Kidney epithelial cell (primary cell): ENCODE measurements at regions not wholly inside any gene's neighbourhood (a gene's known extent, or its start where the extent isn't known, plus 50 kb on each side); places are given as distances from the start of the nearest gene placed in this dataset.
"Not testable (repeated sequence)": the region's sequence is repeated elsewhere in the genome, so short reads cannot be mapped to it uniquely, and the experiment has no call there.

Source experiments
- DNase-seq: peaks from one replicate; pipeline ENCODE4 v3.0.0-alpha.2; 2010; ENCODE audit warnings: low read depth
- H3K27me3 ChIP-seq: 2 replicates; pipeline ENCODE4 v1.6.0; 2011; ENCODE audit warnings: low read length; ENCODE audit not compliant: control insufficient read depth, insufficient read depth
- H3K36me3 ChIP-seq: 2 replicates; pipeline ENCODE4 v1.5.1; 2011; ENCODE audit warnings: low read length; ENCODE audit not compliant: control insufficient read depth, insufficient read depth
- H3K4me3 ChIP-seq: 2 replicates; pipeline ENCODE4 v1.5.1; 2011; ENCODE audit warnings: low read depth, mild to moderate bottlenecking, control low read depth, low read length
- CTCF ChIP-seq: IDR thresholded peaks from 2 replicates; pipeline ENCODE4 v1.5.1; 2011; ENCODE audit warnings: mild to moderate bottlenecking, moderate library complexity, low read length, control low read depth, inconsistent platforms; ENCODE audit not compliant: insufficient read depth, poor library complexity, severe bottlenecking

- DNase-seq: no peak
- H3K36me3 ChIP-seq: no peaks in the 10 kb centered on the region
- no peak overlapping the region for H3K4me3 ChIP-seq
- no peaks in the 10 kb centered on the region for H3K27me3 ChIP-seq
- TF ChIP-seq CTCF: no peak
Measured at GRCh38 chr6:146984251-146984924, 219.8 kb upstream of the STXBP5 start.

GRCh38 chr6:146985111-146985510, 219.1 kb upstream of the STXBP5 start:
- DNase-seq: no peak
- Histone ChIP-seq H3K36me3 (no peaks in the 10 kb centered on the region), H3K27me3 (no peaks in the 10 kb centered on the region), H3K4me3 (no peak overlapping the region)
- no peak for TF ChIP-seq CTCF

- no peak for TF ChIP-seq CTCF
- Histone ChIP-seq H3K27me3 (no peaks in the 10 kb centered on the region), H3K4me3 (no peak overlapping the region), H3K36me3 (no peaks in the 10 kb centered on the region)
- DNase-seq: no peak
Measured at GRCh38 chr6:146985966-146986365, 218.3 kb upstream of the STXBP5 start.

GRCh38 chr6:146987938-146988337, 216.3 kb upstream of the STXBP5 start:
- DNase-seq, H3K36me3 ChIP-seq: not testable (repeated sequence)

GRCh38 chr6:146989860-146990259, 214.4 kb upstream of the STXBP5 start:
- no peak for TF ChIP-seq CTCF

More at GRCh38 chr6:146987938-146988337, 216.3 kb upstream of the STXBP5 start:
- not testable (repeated sequence) for H3K27me3 ChIP-seq, H3K4me3 ChIP-seq

GRCh38 chr6:146990284-146990683, 213.9 kb upstream of the STXBP5 start:
- no peak for TF ChIP-seq CTCF
- no peaks in the 10 kb centered on the region for H3K27me3 ChIP-seq
- H3K4me3 ChIP-seq: no peak overlapping the region
- H3K36me3 ChIP-seq: no peaks in the 10 kb centered on the region
- no peak for DNase-seq

More at GRCh38 chr6:146989860-146990259, 214.4 kb upstream of the STXBP5 start:
- Histone ChIP-seq H3K27me3 (no peaks in the 10 kb centered on the region), H3K4me3 (no peak overlapping the region), H3K36me3 (no peaks in the 10 kb centered on the region)
- no peak for DNase-seq
